Dedifferentiated amniotic fluid mesenchymal stem cell (primary cell): ENCODE measurements at regions not wholly inside any gene's neighbourhood (a gene's known extent, or its start where the extent isn't known, plus 50 kb on each side); places are given as distances from the start of the nearest gene placed in this dataset.
"Not testable (repeated sequence)": the region's sequence is repeated elsewhere in the genome, so short reads cannot be mapped to it uniquely, and the experiment has no call there.

Experiments
- DNase-seq: peaks from one replicate; pipeline ENCODE4 v3.0.0-alpha.2; 2016; ENCODE audit errors: extremely low spot score

DNA sequence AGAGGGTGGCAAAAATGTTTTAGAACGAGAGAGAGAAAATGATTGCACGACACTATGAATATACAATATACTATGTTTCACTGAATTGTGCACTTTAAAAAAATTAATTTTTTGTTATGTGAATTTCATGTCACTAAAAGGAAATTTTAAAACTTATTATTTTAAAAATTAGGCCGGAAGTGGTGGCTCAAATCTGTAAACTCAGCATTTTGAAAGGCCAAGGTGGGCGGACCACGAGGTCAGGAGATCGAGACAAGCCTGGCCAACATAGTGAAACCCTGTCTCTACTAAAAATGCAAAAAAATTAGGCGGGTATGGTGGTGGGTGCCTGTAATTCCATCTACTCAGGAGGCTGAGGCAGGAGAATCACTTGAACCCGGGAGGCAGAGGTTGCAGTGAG lies 642.5 kb downstream of the XPNPEP1 start:
- DNase-seq: no peak

DNA sequence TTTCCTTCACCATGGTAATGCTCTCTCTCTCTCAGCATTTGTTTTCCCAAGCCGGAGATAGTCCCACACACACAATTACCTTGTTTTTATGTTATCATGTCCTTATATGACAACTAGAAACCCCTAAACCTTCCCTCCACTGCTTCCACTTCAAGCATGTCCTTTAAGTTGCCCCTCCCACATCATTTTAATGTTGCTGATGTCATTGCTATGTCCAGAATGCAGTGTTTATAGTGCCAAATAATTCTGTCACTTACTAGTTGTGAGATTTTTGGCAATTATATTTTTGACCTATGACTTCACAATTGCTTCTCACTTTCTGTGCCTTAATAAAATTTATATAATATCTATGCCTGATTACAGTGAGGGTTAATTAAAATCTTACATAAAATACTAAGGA lies 645.9 kb downstream of the XPNPEP1 start:
- no peak for DNase-seq

- peak; percentile 30 for DNase-seq
Measured at GRCh38 chr10:109275960-109276359, 647.4 kb downstream of the XPNPEP1 start.

GRCh38 chr10:109274681-109275080 lies 648.6 kb downstream of the XPNPEP1 start:
- no peak for DNase-seq

DNA sequence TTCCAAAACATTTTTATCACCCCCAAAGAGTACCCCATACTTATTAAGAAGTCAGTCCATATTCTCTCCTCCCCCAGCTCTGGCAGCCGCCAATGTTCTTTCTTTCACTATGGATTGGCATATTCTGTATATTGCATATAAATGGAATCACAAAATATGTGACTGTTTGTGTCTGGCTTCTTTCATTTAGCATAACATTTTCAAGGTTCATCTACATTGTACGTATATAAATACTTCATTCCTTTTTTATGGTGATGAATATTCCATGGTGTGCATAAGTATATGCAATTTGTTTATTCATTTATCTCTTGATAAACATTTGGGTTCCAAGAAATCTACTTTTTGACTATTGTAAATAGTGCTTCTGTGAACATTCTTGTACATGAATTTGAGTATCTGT lies 653.1 kb downstream of the XPNPEP1 start:
- no peak for DNase-seq

DNA sequence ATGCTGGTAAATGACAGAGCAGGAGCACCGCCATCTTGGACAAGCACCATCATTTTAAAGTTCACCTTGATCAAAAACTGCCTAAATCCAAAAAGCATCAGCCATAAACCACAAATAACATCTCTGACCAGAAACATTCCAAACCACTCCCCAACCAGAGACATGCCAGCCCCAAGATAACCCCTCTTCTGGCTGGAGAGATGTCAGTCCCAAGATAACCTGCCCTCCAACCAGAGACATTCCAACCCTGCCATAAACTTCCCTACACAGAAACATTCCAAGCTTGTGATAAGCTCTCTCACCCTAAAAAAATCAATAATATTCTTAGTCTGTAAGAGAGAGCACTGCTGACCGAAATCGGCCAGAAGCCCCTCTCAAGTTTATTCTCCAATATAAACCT lies 659.3 kb downstream of the XPNPEP1 start:
- DNase-seq: no peak

DNA sequence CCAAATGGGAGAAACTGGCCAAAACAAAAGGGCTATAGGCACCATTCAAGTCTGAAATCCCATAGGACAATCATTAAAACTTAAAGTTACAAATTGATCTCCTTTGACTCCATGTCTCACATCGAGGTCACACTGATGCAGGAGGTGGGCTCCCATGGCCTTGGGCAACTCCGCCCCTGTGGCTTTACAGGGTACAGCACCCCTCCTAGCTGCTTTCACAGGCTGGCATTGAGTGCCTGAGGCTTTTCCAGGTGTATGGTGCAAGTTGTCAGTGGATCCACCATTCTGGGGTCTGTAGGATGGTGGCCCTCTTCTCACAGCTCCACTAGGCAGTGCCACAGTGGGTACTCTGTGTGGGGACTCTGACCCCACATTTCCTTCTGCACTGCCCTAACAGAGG lies 662.1 kb downstream of the XPNPEP1 start:
- no peak for DNase-seq

DNA sequence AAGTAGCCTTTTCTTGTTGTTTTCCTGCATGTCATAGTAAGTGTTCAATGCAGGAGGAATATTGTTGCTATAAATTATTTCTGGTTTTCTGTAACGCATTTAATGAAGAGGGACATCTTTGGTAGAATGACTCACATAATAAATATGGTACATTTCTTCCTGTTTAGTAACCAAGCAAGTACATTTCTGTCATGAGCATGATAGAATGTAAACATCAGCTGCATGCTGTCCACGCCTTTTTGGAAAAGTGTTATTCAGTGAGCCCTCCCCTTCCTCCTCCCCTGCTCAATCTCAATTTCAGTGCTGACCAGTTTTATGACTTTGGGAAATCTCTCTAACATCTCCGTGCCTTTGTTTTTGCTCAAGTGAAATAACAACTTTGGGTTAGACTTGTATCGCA lies 664.0 kb downstream of the XPNPEP1 start:
- DNase-seq: no peak

DNA sequence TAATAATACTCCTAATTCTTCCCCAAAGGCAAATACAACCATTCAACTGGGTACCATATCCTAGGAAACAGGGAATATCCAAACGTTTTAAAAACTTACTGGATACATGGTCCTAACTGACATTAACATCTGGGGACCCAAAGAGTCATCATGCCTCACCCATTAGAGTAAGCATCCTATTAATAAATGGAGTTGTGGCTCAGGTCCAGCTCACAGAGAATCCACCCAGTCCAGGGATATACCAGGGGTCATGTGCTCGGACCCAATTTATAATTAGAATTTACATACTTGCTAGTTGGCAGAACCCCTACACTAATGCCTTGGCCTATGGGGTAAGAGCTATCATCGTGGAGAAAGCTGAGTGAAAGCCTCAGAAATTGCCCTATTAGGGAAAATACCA lies 670.0 kb downstream of the XPNPEP1 start:
- no peak for DNase-seq

GRCh38 chr10:109250152-109250551 lies 673.2 kb downstream of the XPNPEP1 start:
- no peak for DNase-seq

GRCh38 chr10:109247814-109248213 lies 675.5 kb downstream of the XPNPEP1 start:
- DNase-seq: no peak

DNA sequence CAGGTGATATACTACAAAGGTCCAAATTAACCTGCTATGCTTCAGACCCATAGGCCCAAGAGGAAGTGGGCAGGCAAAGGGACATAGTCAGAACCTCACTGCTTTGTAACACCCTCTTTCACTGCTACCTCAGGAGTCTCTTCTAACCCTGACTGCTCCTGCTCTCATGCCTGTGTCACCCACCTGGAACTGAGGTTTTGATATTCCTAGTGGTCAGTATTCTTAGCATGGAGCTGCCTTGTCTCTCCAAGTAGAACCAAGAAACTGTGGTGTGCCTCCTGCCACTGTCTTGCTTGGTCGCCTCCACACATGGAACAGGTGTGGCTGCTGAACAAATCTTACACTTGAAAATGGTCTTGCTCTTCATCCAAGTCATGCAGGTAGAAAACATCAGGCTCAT lies 677.5 kb downstream of the XPNPEP1 start:
- no peak for DNase-seq

- DNase-seq: peak; percentile 31
Measured at GRCh38 chr10:109239371-109239770, 683.9 kb downstream of the XPNPEP1 start.

GRCh38 chr10:109237682-109238081 lies 685.6 kb downstream of the XPNPEP1 start:
- no peak for DNase-seq

DNA sequence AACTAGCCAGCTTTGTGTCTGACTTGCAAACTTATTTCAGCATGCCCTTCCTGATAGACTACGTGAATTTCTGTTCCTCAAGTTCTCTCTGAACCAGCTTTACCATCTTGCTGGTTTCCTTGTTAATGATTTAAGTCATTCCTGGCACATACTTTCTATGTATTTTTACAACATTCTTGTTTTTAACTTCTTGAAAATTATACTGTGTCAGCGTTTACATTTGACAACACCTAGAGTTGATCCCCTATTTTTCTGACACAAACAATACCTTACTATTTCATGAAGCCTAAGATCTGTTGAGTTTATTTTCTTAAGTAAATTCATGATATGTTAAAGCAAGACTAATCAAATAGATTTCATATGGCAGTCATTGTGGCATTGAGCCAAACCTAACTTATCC lies 686.3 kb downstream of the XPNPEP1 start:
- DNase-seq: no peak

GRCh38 chr10:109223533-109223932 lies 699.8 kb downstream of the XPNPEP1 start:
- DNase-seq: not testable (repeated sequence)

GRCh38 chr10:109219935-109220605 lies 703.2 kb downstream of the XPNPEP1 start:
- no peak for DNase-seq

GRCh38 chr10:109218207-109218606 lies 705.1 kb downstream of the XPNPEP1 start:
- no peak for DNase-seq

GRCh38 chr10:109215291-109216075 lies 707.8 kb downstream of the XPNPEP1 start:
- DNase-seq: no peak

DNA sequence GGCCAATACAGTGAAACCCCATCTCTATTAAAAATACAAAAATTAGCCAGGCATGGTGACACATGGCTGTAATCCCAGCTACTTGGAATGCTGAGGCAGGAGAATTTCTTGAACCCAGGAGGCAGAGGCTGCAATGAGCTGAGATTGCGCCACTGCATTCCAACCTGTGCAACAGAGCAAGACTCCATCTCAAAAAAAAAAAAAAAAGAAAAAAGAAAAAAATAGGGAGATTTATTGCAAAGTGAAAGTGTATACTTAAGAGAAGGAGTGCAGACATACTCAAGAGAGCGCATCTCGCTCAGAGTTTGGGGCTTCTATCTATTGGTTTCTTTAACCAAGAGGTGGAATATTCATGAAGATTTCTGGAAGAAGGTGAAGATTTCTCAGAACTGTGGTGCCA lies 708.4 kb downstream of the XPNPEP1 start:
- DNase-seq: not testable (repeated sequence)

- DNase-seq: no peak
Measured at GRCh38 chr10:109207361-109207760, 716.0 kb downstream of the XPNPEP1 start.

GRCh38 chr10:109205929-109206585 lies 717.3 kb downstream of the XPNPEP1 start:
- DNase-seq: peak; percentile 40
